GM12864 (cell line): ENCODE measurements at regions not wholly inside any gene's neighbourhood (a gene's known extent, or its start where the extent isn't known, plus 50 kb on each side); places are given as distances from the start of the nearest gene placed in this dataset.

Experiments used
- DNase-seq: peaks from one replicate; pipeline ENCODE4 v3.0.0-alpha.2; 2011; ENCODE audit warnings: low read depth
- H3K4me3 ChIP-seq: 2 replicates; pipeline ENCODE4 v1.5.1; 2011; ENCODE audit warnings: mild to moderate bottlenecking, low read depth, low read length, control low read depth
- CTCF ChIP-seq: IDR thresholded peaks from 2 replicates; pipeline ENCODE4 v1.5.1; 2011; ENCODE audit warnings: low read depth, mild to moderate bottlenecking, moderate library complexity, low read length, control low read depth, inconsistent platforms; ENCODE audit errors: missing control alignments

- TF ChIP-seq CTCF, result no peak
- no peak overlapping the region for H3K4me3 ChIP-seq
- DNase-seq, result no peak
Observed at GRCh38 chr14:101288436-101289229, 272.7 kb upstream of the DIO3 start.

- no peak for TF ChIP-seq CTCF
- no peak overlapping the region for H3K4me3 ChIP-seq
- no peak for DNase-seq
Observed at GRCh38 chr14:101289230-101289690, 272.0 kb upstream of the DIO3 start.

- H3K4me3 ChIP-seq, result no peak overlapping the region
- DNase-seq, result no peak
- no peak for TF ChIP-seq CTCF
Observed at GRCh38 chr14:101289911-101290310, 271.4 kb upstream of the DIO3 start.

GRCh38 chr14:101290611-101291010, 270.7 kb upstream of the DIO3 start:
- TF ChIP-seq CTCF, result no peak
- no peak for DNase-seq
- H3K4me3 ChIP-seq, result no peak overlapping the region

GRCh38 chr14:101291390-101291789, 269.9 kb upstream of the DIO3 start:
- H3K4me3 ChIP-seq, result no peak overlapping the region
- no peak for DNase-seq
- no peak for TF ChIP-seq CTCF

GRCh38 chr14:101292448-101292847, 268.8 kb upstream of the DIO3 start:
- DNase-seq, result no peak
- no peak for TF ChIP-seq CTCF
- H3K4me3 ChIP-seq, result no peak overlapping the region

GRCh38 chr14:101293605-101294004, 267.7 kb upstream of the DIO3 start:
- TF ChIP-seq CTCF, result no peak
- H3K4me3 ChIP-seq, result no peak overlapping the region
- DNase-seq, result no peak
